NCI-H460 (cell line): ENCODE measurements at regions not wholly inside any gene's neighbourhood (a gene's known extent, or its start where the extent isn't known, plus 50 kb on each side); places are given as distances from the start of the nearest gene placed in this dataset.

Source experiments
- DNase-seq: peaks from one replicate; pipeline ENCODE4 v3.0.0-alpha.2; 2016; ENCODE audit warnings: low read depth; ENCODE audit errors: extremely low read depth

DNA sequence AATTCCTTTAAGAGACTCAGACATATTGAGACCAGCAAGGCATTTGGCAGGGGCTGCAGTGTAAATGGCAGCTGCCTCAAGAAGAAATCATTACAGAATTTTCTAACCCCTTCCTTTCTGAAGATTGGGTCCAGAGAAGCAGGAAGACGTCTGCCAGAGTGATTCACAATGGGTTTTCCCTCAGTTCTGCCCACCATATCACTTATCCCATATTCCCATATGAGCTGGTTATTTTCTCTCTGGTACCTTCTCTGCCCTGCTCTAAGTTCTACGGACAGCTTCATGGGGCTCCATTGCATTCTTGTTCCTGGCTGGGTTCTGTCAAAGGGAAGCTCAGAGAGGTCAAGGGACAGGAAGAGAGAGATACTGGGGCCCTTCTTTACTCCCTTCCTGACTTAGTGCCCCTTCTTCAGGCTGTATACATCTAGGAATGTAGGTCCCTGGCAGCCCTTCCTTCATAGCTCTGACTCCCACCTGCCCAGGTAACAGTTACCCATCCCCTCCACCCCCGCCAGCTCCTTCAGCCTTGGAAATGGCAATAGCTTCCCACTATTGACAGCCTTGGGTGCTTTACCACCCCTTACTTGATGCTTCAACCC, 420.6 kb upstream of the DAB1 start:
- DNase-seq, result no peak

DNA sequence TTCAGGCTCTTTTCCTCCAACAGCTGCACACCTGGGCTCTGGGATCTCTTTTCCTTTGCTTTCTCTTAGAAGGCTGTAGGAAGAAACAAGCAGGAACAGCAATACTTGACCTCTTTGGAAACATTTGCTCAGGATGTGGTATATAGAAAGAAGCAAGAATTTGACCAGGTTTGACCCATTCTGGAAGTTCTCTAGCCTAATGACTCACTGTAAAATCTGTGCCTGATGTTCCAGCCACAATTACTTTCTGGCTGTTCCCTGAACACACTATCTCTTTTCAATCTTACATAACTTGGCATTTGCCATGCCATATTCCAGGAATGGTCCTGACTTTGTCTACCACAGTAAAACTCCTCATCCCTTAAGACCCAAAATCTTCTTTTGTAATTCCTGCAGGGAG, 419.9 kb upstream of the DAB1 start:
- DNase-seq, result no peak

DNA sequence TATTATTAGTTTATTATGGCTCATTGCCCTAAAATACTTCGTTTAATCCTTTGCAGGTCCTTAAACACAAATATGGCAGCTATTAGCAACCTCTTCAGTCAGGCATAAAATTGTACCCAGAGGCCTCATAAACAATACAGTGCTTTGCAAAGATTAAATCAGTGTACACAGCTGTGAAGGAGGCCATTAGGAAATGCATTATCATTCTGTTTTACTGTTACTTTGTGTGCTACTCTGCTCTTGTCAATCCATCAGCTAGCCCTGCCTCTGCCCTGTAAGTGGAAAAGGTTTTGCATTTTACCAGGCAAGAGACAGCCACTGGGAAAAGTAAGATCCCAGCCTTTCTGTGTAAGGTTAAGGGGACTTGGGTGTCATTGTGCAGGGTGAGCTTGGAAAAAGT, 415.7 kb upstream of the DAB1 start:
- no peak for DNase-seq

DNA sequence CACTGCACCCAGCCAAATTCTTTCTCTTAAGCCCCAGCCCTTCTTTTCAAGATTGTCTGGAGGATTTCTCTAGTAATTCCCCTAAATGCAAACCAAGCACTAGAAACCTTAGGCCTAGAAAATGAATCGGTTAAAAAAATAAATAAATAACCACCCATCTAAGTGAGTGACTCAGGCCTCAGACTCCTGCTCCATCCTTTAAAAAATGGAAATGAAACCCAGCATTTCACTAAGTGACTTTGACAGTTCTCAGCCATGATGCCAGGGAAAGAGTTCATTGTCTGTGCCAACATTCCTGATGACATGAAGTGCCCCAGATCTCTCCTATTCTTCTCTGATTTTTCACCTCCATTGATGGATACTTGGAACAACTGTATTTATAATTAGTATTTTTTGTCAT, 415.2 kb upstream of the DAB1 start:
- DNase-seq, result no peak

DNA sequence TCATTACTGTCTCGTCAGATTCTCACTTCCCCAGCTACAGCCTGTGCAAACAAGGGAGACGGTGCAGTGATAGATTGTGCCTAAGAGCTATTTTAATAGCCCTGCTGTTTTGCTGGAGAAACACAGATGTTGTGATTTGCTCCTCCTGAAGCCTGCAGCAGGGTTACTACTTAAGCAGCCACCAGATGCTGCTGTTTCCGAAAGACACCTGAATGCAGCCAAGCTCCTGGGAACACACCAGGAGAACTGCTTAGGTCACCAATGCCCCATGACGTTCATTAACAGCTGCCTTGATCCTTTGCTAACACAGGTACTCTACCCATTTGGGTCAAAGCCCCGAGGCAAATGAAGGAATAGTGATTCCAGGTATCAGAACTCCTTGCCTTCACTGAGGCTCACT, 411.8 kb upstream of the DAB1 start:
- DNase-seq, result no peak

DNA sequence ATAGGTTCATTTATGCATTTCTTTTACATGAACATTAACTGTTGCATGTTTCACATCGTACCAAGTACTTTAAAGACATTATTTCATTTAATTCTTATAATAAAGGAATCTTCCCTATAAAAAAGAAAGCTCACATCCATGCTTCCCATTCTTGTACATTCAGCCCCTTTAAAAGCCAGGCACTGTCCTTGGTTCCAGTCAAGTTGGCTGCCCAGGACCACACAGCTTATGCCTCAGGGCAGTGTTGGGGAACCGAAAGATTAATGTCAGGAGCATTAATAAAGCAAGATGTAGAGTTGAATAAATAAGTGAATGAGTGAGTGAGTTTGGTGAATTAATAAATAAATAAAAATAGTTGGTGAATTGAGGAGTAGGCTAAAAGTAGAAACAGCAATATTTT, 409.4 kb upstream of the DAB1 start:
- no peak for DNase-seq

DNA sequence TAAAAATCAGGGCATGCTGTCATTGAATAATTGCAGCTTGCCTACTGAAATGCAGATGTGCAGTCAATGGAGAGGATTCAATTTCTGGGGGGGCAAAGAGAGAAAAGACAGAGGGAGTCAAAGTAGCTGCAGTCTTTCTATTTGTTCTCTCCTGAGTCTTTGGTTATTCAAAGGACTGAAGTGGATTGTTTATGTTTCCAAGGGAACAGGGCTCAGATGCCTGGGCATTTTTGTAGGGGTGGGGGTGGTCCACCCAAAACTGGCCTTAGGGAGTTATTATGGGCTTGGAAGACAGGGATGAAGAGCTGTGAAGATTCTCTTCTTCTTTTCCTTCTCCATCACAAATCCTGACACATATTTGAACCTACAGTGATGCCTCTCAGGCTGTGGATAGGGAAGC, 408.8 kb upstream of the DAB1 start:
- no peak for DNase-seq

DNA sequence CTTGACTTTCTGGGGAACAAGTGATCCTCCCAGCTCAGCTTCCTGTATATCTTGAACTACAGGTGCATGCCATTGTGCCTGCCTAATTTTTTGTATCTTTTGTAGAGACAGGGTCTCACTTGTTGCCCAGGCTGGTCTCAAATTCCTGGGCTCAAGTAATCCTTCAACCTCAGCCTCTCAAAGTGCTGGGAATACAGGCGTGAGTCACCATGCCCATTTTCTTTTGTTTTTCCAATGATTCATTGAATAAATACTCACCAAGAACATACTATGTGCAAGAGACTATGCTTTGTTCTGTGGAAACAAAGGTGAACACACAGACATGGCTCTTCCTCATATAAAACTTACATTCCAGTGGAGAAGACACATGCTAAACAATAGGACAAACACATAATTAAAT, 407.8 kb upstream of the DAB1 start:
- peak; percentile 5 for DNase-seq

DNA sequence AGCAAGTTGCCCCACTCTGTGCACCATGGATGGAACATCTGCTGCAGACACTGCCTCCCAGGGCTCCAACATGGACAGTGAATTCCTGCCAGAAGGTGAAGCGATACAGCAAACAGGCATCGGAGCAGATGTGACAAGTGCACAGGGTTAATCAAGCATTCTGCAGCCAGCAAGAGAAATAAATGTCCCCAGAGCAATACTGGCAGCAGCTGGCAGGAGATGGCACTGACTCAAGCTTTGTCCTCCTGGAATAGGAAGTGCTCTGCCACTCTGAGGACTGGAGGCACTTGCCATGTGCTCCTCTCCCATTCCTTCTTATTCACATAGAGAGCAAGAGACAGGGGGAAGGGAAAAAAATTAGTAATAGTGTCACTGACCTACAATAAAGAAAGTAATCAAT, 402.7 kb upstream of the DAB1 start:
- DNase-seq, result no peak

DNA sequence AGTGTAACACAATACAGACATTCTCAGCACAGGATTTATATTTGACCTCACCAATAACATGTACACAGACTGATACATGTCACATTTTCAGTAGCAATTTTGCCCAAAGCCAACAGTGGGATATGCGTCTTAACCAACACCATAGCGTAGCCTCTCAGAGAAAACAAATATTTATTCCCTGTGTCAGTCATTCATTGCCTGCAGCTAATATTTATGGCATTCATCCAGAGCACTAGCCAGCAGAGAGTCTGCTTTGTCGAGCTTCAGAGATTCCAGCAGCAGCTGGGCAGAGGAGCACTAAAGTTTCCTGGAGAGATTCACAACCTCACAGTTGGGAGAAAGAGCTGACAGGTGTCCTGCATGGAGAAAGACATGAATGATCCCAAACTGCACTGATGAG, 400.7 kb upstream of the DAB1 start:
- DNase-seq, result peak; percentile 30

DNA sequence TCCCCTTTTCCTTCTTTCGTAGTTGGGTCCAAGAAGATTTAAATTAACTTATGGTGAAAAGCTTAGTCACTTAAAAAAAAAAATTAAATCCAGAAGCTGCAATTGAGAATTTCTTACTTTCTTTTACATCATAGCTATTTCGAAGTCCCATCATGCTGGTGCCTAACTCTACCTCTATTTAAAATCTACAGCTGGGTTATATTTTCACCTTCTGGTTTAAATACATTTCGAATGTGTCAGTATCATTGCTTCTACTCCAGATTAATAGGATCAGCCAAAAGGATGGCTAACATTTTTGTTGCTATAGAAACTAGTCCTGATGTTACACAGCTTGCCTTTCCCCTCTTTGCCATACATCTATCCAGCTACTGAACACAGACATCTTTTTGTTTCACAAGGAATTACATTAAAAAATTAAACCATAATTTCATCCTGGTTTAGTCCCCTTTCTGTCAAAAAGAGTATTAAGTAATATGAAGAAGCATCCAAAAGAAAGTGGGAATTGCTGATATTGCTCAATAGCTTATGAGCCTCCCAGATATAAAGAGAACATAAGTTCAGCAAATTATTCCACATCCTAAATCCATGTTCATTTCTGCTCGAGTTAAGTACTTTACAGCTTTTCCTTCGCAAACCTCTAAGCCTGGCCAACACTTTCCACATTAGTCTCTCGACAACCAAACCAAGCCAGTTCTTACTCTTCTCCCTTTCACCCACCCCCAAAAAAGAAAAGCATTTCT, 396.7 kb upstream of the DAB1 start:
- no peak for DNase-seq

DNA sequence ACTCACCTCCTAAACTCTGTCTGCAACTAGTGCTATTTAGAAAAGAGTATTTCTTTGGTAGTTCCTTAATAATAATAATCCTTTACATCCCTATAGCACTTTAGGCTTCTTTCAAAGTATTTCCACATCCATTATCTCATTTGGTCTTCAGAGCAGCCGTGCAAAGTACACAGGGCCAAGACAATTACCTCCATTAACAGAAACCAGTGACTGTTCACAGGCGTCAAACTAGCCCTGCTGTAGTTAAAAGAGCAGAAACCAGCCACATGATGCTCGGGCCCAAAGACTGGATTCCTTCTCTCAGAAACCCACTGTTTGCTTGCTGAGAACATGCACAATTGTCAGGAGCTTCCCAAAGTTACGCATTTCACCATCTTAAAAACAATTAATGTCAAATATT, 396.0 kb upstream of the DAB1 start:
- DNase-seq, result no peak

DNA sequence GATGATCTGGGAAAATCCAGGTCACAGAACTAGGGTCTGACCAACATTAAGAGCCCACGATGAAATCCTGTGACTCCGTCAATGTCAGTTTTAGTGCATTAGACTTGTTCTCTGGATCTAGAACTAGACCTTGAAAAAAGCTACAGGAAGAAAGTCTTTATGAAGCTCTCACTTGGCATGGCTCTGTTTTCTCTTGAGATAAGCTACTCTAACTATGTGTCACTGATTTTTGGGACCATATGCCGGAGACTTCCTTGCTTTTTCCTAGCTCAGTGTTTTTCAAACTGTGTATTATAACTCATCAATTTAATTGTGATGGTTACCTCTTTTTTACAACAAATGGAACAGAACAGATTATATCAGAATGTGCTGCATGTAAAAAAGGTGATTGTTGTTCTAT, 379.7 kb upstream of the DAB1 start:
- no peak for DNase-seq

DNA sequence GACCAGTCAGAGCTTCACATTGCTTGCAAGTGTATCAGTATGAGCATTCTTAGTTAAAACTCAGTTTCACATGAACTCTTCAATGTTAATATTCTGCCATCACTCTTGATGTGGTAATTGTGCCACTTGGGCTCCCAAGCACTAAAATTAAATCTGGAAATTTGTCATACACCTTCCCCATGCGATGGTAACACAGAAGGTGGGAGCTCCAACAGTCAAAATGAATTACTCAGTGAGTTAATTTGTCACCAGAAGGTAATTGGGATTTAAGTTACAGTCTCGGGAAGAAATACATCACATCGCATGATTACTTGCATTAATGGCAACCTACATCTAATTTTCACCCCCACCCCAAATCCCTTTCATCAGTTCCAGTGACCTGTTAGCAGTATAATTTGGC, 376.5 kb upstream of the DAB1 start:
- DNase-seq, result no peak

DNA sequence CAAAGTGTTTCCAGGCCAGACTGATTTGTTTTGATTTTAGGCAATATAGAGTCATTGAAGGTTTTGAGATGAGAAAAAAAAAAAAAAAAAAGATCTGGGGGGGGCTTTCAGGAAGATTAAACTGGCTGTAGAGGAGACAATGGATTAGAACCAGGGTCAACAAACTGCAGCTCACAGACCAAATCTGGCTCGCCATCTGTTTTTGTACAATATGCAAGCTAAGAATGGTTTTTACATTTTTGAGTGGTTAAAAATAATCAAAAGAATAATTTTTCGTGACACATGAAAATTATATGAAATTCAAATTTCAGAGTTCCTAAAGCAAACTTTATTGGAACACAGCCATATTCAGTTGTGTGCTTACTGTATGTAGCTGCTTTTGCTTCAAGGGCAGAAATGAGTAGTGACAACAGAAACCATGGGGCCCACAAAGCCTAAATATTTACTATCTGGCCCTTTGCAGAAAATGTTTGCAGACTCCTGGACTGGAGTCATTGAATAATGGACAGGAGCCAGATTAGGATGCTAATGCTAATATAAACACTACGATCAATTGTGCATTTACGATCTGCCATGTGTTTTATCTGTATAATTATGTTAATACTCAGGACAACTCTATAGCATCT, 375.7 kb upstream of the DAB1 start:
- no peak for DNase-seq

DNA sequence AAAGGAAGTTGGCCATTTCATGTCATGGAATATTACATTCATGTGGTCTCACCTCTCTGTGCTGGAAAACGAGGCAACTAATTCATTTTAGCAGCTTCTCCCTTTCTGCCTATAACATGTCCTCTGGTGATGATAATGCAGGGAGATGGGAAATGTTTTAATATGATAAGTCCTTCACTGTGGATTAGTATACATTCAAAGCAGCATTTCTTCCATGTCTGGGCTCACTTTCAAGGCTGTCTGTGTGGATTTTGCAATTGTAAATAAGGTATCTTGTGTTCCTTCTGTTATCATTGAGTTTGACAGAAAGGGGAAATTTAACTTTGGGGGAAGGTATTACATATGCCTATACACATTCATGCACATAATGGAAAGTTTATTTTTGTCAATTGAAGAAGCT, 374.7 kb upstream of the DAB1 start:
- DNase-seq, result no peak

DNA sequence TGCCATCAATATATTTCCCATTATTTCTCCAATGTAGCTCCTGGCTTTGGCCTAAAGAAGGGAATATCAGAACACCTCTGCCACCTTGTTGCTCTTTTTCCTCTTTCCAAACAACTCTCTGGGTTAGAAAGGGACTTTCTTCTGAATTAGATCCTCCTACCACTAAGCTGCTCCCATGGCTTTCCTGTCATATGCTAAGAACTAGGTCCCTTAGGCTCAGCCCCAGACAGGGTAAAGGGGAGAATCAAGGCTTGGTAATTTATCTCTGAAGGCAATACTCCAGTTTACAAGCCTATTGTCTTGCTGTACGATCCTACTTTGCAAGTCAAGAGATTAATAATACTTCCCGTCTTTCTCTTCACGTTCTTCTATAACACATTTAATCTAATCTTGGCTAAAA, 373.2 kb upstream of the DAB1 start:
- DNase-seq, result no peak

DNA sequence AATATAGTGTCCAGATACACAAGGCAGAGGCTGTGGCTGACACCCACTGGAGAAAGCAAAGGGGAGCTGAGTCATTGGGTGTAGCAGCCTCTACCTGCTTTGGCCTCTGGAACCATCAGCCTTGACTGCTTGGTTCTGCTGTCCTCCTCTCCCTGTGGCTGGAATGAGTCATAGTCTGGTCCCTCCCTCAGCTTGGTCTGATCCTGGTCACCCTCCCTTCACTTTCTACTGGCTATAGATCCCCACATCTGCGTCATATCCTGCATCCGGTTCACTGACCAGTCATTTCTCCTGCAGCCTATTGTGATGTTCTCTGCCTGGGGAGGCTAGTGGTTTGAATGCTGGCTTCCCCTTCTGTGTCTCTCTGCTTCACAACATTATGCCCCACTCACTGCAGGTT, 372.8 kb upstream of the DAB1 start:
- DNase-seq, result peak; percentile 1

DNA sequence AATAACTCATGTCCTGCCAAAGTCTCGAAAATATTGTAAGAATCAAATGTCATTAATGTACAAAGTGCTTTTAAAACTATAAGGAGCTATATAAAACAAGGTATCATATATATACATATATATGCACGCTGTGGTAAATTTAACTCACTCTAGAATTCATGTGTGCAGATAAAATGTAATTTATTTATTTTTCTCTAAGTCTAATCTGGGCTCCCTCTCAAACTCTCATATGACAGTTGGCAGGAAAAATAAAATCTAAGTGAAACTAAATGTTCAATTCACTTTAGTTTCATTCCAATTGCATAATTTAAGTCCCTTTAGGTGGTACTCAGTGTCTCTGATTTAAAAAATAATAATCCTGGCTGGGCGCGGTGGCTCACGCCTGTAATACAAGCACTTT, 372.0 kb upstream of the DAB1 start:
- no peak for DNase-seq

DNA sequence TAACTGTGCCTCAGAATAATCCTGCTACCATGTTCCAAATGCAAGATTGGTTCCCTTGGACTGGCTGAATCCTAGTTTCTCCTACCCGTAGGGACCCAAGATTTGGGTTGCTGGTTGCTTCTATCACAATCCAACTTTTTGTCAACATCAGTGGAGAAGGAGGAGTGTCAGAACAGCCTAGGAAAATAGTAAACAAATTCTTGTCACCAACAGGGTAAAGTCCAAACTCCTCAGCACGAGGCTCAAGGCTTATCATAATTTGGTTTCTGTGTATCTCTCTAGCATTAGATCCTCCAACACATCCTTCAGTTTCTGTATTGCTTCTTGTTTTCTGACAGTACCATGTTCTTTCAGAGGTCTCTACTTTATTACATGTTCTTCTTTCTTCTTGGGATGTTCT, 370.2 kb upstream of the DAB1 start:
- no peak for DNase-seq

DNA sequence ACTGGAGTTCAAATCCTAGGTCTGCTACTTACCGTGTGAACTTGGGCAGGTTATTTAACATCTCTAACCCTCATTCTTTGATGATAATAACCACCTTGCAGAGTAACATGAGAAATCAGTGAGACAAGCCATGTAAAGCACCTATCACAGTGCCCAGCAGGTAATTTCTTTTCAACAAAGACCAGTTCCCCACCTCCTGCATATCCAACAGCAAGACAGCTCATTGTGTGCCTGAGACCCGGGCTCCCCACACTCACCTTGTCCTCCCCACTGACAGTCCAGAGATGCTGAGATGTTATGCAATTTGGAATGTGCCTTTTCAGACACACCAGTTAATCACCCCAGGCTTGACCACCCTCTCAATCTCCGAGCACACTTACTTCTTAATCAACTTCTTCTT, 367.6 kb upstream of the DAB1 start:
- no peak for DNase-seq

DNA sequence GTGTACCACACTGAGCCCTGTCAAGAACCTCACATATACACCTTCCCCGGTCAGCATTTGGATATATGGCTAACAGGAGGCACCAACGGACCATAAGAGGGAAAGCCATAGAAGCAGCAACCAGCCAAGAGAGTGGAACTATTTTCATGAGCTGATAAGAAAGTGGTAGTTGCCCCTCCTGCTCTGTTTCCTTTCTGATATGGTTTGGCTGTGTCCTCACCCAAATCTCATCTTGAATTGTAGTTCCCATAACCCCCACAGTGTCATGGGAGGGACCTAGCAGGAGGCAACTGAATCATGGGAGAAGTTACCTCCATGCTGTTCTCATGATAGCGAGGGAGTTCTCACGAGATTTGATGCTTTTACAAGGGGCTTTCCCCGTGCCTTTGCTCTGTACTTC, 366.1 kb upstream of the DAB1 start:
- DNase-seq, result no peak

DNA sequence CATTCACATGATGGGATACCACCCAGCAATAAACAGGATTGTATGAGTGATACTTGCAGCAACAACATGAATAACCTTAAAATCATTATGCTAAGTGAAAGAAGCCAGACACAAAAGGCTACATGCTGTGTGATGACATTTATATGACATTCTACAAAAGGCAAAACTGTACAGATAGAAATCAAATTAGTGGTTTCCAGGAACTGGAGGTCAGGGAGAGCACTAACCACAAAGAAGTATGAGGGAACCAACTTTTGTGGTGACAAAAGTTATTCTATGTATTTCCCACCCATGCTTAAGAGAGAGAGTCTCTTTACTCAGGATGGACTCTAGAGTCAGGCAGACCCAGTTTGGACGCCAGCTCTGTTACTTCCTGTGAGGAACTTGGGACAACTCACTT, 364.5 kb upstream of the DAB1 start:
- no peak for DNase-seq
